ENCODE measurements at regions not wholly inside any gene's neighbourhood (a gene's known extent, or its start where the extent isn't known, plus 50 kb on each side); places are given as distances from the start of the nearest gene placed in this dataset.

DNA sequence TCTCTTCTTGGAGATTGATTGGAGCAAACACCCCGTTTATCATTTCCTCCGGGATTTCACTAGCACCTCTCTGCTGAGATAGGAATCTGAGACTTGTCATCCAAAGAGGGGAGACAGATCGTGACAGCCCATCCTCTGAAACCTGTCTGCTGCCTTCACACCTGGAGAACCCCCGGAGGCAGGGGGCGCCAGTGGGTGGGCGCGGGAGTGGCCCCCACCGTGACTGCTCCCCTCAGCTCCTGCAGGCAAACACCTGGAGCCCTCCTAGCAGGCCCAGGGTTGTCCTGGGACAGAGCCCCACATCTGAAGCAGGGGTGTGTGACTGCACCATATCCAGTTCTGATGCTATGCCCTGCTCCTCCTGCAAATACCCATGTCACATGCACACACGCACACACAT lies 209.5 kb upstream of the POU3F1 start:
- DNase-seq (ENCODE audit: low read depth) = no peak

DNA sequence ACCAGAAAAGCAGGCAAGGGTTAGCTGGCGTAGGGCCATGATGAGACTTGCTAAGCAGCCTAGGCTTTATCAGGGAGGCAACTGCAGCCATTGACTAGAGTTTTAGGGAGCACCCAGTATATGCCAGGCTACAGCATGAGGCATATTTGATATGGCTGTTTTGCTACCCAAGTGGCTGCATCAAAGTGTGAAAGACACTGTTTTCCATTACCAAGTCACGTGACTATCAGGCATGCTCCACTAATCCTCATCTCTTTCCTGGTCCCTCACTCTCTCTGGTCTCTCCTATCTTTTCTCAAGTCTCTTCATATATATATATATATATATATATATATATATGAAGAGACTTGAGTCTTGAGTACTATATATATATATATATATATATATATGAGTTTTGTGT lies 206.7 kb upstream of the POU3F1 start:
- DNase-seq (ENCODE audit: low read depth) = no peak

DNA sequence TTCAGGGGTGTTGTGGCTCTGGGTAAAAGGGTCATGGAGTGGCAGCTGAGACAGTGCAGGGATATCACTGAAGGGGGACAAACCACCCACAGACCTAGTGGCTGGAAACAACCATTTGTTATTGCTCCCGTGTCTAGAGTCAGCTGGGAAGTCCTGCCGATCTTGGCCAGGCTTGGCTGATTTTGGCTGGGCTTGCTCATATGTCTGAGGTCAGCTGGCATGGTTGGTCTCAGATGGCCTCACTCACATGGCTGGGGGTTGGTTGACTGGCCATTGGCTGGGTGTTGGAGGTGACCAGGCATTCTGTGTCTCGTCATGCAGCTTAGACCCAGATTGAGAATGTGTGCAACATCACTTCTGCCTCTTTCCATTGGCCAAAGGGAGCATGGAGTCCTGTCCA lies 203.8 kb upstream of the POU3F1 start:
- no peak for DNase-seq (ENCODE audit: low read depth)

DNA sequence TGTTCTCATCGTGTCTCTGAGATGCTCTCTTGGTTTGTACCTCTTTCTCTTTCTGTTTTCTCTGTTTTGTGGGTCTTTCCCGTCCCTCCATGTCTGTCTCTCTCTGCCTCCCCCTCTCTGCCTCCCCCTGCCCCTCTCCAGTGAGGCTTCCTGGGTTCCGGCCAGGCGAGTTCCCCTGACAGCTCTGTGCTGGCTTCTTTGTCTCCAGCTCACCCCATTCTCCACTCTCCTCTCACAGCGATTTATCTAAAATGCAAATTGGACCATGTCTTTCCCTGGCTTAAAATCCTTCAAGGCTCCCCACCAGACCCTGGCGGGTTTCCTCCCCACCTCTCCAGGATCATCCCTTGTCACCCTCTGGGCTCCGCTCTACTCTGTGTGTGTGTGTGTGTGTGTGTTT lies 202.4 kb upstream of the POU3F1 start:
- no peak for DNase-seq (ENCODE audit: low read depth)

DNA sequence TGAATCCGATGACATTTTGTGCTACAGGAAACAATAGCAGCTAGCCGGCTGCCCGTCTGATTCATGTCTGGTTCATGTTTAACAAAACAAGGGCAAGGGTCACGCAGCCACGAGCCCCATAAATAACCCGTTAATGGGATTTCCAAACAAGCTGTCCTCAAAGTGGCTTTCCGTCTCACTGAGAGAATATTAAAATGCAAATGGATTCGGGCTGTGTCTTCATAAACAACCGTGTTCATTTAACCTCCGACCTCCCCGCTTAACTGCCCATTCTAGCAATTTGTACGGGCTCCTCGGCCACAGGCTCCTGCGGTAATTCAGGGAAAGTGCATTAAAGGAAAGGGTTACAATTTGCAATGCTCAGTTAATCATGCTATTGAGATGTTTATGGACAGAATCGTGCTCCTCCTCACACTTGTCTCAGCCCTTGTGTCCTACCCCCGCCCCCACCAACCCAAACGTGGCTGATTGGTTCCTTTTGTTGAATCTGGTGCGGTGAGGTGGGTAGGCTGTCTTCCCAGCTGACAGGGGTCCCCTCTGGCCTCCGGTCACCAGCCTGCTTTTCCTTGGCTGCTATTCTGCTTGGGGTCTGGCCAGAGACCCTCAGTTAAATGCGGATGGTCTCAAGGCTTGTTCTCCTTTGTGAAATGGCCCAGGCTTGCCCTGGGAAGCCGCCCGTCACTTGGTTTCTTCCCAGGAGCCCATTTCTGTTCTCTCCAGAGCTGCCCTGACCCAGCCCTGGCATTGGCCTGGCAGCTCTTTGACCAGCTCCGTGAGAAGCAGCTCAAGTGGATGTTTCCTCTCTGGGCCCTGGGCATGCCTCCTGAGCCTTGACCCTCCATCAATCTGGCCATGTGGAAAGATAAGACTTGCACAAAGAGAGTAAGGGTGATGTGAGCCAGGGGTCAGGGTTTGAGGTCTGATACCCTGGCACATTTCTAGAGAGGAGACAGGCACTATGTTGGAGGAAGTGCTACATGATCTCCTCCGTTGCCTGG lies 200.7 kb upstream of the POU3F1 start:
- no peak for DNase-seq (ENCODE audit: low read depth)

- no peak for DNase-seq (ENCODE audit: low read depth)
Measured at GRCh38 chr1:38244218-38244845, 197.7 kb upstream of the POU3F1 start.

- DNase-seq (ENCODE audit: low read depth) = no peak
Measured at GRCh38 chr1:38243106-38243505, 196.5 kb upstream of the POU3F1 start.

DNA sequence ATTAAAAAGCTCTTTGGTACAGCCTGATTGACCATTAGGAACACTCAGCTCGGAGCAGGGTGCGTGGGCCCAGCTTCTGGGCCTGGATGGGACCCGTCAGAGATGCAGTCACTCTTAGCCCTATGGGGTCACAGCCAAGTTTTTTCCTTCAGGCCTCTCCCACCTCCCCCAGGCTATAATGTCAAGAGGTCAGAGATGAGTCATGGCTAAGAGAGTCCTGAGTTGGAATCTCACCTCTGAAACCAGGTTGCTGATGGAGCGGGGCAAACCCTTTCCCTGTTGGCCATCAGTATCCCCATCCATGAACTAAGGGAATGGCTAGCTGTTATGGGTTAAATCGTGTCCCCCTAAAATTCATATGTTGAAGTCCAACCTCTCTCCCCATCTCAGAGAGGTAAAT lies 195.9 kb upstream of the POU3F1 start:
- DNase-seq (ENCODE audit: low read depth) = no peak

- DNase-seq (ENCODE audit: low read depth) = no peak
Measured at GRCh38 chr1:38241594-38242334, 195.2 kb upstream of the POU3F1 start.

GRCh38 chr1:38240618-38241017 lies 194.0 kb upstream of the POU3F1 start:
- DNase-seq (ENCODE audit: low read depth) = no peak

DNA sequence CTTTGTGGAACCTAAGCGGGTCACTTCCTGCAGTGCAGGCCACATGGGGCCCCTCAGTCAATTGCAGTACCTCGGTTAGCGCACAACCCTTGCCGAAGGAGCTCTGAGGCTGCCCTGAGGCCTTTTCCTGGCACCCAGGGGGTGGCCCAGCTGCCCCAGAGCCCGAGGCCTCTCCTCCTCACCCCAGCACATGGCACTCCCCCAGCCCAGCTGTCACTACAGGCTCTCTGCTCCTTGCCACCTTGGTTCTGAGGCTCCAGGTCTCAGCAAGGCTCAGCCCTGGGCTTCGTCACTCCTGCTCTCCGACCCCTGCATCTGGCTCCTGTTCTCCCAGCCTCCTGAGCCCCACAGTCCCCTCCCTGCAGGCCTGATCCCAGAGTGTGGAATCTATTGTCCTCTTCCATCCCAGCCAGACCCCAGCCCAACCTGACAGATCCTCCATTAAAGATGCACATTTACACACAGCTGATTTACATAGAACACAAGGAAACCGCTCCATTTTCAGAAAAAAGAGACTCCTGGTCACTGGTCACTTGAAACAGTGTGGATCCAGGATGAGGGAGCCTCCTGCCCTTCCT lies 192.8 kb upstream of the POU3F1 start:
- no peak for DNase-seq (ENCODE audit: low read depth)

- DNase-seq (ENCODE audit: low read depth) = no peak
Measured at GRCh38 chr1:38238294-38238693, 191.7 kb upstream of the POU3F1 start.

DNA sequence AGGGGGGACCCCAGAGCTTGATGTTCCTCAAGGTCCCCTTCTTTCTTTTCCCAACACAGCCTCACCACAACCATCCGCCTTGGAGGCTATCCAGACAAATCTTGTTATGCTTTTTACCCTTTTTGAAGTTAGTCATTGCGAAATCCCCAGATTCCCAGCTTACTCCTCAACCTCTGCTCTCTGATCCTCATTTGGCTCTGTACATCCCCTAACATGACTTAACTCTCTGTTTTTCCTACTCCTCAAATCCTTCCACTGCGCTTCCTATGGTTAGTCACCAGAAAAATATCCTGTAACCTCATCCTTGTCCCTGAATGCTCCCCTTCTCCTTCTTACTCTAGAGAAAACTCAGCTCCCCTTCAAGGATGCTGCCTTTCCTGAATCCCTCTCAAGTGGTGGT lies 189.1 kb upstream of the POU3F1 start:
- no peak for DNase-seq (ENCODE audit: low read depth)

DNA sequence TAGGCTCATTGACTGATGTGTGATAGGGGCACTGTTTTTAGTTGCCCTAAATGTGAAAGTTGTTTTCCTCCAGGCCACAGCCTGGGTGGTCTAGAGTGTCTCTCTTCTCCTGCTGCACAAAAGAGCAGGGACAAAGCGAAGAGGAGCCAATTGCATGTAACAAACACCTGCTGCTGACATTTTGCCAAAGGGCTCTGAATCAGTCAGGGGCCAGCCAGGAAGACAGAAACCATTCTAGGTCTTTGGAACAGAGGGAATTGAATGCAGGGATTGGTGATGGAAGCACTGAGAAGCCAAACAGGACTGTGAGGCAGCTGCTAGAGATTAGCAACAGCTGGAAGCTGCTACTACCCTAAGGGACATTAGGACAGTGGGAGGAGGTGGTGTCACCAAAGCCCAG lies 185.3 kb upstream of the POU3F1 start:
- no peak for DNase-seq (ENCODE audit: low read depth)

- DNase-seq (ENCODE audit: low read depth) = no peak
Measured at GRCh38 chr1:38228718-38229117, 182.1 kb upstream of the POU3F1 start.

DNA sequence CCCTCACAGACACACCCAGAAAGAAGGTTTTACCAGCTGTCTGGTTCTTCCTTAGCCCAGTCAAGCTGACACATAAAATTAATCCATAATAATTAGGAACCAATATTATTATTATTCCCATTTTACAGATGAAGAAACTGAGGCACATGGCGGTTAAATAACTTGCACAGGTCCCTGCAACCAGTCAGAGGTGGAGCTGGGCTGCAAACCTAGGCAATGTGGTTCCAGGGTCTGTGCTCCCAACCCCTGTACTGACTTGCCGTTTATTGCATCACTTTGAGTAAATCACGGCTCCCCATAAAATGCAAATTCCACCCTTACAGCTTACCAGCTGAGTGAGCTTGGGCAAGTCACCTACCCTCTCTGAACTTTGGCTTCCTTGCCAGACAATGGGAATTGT lies 179.2 kb upstream of the POU3F1 start:
- DNase-seq (ENCODE audit: low read depth) = no peak

DNA sequence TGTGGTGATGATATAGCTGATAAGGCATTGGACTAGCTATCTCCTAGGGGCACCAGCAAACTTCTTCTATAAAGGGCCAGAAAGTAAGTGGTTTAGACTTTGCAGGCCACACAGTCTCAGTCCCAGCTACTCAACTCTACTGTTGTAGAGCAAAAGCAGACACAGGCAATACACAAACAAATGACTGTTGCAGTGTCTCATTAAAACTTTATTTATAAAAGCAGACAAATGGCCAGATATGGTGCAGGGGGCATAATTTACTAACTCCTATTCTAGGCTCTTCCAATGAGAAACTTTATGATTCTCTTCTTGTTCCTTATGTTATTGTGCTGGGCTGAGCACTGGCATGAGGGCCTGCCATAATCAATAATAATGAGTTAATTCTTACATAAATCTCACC lies 176.8 kb upstream of the POU3F1 start:
- DNase-seq (ENCODE audit: low read depth) = no peak

GRCh38 chr1:38222891-38223290 lies 176.3 kb upstream of the POU3F1 start:
- no peak for DNase-seq (ENCODE audit: low read depth)

- DNase-seq (ENCODE audit: low read depth) = no peak
Measured at GRCh38 chr1:38221006-38221649, 174.5 kb upstream of the POU3F1 start.

GRCh38 chr1:38217316-38217715 lies 170.7 kb upstream of the POU3F1 start:
- no peak for DNase-seq (ENCODE audit: low read depth)

DNA sequence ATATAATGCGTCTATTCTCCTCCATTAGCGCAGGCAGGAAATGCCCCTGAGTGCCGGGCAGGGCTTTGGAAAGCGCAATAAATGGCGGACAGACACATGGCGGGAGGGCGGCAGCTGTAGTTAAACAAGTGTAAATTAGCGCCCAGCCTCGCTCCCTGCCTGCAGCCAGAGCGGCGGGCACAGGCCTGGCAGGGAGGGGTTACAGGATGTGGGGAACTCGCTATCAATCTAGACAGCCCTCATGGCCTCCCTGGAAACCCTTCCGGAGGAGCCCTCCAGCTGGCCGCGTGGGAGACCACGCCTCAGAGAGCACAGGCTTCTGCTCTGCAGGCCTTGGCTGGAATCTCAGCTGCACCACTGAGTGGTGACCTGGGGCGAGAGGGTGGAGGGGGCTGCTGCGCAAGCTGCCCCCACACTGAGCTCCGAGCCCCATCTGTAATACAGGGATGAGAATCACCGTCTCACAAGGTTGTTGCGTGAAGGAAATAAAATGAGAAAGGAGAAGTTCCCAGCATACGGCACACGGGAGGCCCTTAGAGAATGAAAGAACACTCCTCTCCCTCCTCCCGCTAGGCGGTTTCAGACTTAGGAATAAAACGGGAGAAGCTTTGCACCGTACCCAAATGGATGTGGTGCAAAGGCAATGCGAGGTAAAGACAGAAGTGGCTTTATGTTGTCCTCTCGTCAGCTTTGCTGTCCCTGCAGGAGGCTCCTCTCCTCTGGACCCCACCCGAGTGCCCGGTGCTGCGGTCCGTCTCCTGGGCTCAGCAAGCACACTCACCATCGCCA lies 167.2 kb upstream of the POU3F1 start:
- no peak for DNase-seq (ENCODE audit: low read depth)
